GM18511 (cell line): ENCODE measurements at regions not wholly inside any gene's neighbourhood (a gene's known extent, or its start where the extent isn't known, plus 50 kb on each side); places are given as distances from the start of the nearest gene placed in this dataset.

Experiments
- ATAC-seq: cut with Tn5 transposase; IDR thresholded peaks from one replicate; pipeline ENCODE4 v1.9.1; 2021; ENCODE audit warnings: mild to moderate bottlenecking, moderate library complexity; ENCODE audit not compliant: unreplicated experiment

DNA sequence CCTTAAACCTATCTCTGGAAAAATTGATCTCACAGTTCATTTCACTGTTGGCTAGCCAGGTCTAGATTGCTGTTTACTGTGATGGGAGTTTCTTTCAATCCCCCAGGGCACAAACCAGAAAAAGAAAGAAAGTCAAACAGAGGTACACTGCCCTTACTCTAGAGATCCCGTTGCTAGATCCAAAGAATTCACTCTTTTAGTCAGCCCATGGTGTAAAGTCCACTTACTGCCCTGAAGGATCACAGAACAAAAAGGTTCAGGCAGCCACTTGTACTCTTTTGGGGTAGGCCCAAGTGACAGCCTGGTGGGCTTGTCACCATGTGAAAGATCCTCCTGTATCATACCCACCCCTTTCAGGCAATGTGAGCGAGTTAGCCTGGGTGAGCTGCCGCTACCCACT is 162.6 kb upstream of the CCDC179 start:
- ATAC-seq: no peak

DNA sequence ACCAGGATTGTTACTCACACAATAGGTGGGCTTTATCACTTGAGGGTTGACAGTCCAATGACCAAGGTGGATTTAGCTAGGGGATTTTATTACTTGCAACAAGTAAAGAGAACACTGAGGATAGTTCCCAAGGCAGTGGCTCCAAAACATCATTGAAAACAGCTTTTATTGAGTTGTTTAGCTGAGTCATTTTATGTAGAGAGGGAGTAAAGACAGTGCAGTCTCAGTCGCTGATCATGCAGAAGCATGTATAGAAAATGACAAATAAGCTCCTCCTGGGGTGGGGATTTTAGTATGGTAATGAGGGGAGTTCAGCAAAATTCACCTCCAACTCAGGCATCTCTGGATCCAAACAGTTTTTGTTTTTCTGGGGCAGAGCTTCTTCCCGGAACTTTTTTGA is 163.0 kb upstream of the CCDC179 start:
- peak; percentile 28 for ATAC-seq

DNA sequence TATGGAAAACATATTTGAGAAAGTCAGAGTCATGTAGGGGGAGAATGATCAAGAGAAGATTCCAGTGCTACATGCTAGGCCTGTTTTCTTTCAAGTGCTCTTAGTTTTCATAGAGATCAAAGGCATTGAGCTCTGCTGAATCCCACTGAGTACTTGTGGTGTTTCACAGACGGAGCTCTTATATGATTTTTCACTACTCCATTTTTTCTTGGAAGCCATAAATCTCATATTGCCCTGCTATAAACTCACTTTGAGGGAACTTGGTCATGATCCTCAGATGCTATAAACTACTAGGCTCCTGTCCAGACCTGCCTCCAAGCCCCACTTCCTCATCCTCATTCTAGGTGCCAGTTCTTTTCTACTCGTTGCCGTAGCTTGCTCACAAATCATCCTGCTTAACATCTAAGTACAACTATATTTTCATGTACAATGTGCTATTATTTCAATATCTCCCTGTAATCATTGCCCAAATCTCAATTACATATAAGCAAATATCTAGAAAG is 180.8 kb upstream of the CCDC179 start:
- no peak for ATAC-seq

DNA sequence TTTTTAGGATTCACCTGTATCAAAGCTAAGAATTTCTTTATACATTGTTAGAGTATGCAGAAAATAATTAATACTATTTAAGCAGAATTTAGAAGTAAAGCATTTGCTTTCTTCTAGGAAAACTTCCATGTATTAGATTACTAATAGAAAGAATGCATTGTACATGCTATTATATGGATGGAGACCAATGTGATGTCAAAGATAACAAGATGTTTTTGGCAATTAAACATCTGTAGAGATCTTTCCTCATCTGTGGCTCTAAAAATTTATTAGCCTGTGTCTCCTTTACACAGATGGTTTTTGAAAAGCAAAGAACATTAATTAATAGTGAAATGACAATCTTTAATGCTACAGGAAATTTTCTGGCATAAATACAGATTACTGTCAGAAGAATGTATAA is 198.4 kb upstream of the CCDC179 start:
- no peak for ATAC-seq

DNA sequence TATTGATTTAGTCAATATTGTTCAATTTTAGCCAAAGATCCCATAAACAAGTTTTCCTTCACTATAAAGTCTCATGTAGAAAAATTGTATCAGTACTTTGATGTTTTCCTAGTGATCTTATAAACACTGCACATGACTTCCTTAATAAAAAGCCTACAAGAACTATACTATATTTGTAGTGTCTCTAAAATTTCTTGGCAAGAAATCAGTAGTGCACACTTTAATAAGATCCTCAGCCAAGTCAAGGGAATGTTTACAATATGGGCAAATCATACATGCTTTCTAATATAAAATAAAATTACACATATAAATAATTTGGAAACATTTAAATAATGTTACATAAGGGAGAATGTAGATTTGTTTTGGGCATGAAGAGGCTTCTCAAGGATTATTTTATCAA is 203.0 kb upstream of the CCDC179 start:
- no peak for ATAC-seq

DNA sequence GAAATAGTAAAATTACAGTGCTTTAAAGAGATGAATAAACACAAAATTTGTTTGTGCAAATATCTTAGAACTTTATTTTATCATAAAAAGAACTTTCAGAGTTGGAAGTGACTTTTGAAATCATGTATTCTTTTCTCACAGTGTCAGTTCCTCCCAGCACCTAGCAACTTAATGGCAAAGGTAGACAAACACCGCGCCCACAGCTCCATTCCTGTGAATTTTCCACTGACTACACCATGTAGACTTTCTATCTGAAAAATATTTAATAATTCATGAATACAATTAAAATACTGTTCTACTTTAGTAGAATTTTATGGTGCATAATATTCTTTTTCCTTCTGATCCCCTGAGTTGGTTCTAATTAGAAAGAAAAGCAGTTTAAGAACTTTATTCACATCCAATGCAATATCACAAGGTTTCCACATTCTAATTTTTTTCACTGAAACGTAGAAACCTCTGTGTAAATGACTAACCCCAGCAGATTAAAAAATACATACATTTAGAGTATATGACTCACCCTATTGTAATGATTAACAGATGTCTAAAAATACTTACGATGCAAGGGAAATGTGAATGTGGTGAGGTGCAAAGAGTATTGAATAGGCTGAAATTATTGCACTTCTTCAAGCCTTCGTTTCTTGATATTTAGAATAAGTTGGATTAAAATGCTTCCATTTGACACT is 218.2 kb upstream of the CCDC179 start:
- peak; percentile 93 for ATAC-seq

DNA sequence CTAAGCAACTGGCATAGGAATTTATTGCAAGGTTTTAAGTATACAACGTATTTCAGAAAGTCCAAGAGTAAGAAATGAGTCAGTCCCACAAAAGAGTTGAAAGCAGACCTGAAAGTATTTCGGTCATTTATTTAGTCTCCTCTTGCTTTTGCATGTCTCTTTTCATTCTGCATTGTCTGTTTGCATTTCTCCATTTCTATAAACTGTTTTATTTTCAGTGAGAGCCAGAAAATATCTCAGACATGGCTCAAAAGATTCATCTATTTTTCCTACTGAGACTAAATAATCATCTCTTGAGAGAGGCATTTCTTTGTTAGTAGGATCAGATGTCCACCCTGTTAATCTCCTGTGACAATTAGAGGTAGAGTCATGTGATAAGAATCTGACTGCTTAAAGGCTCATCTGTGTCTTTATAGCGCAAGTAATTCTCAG is 219.1 kb upstream of the CCDC179 start:
- peak; percentile 78 for ATAC-seq

DNA sequence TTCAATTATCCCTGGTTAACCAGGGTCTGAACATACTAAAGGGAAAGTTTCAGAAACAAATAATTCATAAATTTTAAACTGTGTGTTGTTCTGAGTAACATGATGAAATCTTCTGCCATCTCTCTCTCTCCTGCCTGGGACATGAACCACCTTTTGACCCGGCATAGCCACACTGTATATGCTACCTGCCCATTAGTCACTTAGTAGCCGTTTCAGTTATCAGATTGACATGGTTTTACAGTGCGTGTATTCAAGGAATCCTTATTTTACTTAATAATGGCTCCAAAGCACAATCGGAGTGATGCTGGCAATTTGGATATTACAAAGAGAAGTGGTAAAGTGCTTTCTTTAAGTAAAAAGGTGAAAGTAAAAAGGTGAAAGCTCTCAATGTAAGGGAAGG is 227.1 kb upstream of the CCDC179 start:
- ATAC-seq: no peak

DNA sequence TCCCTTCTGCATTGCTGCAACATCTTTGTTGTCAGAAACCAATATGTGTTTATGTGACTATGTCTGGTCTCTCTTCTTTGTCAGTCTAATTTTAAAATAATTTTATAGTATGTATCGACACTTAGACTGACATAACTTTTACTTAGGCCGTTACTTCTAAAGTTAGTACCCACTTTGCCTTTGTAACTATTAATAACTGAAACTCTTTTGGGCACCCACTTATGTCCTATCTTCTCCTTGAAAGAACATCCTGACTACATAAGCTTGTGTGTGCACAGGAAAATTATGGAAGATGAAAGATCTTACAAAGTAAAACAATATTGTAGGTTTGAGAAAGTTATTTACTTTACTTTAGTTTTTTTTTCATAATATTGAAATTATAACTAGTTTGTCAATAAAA is 230.4 kb upstream of the CCDC179 start:
- no peak for ATAC-seq

DNA sequence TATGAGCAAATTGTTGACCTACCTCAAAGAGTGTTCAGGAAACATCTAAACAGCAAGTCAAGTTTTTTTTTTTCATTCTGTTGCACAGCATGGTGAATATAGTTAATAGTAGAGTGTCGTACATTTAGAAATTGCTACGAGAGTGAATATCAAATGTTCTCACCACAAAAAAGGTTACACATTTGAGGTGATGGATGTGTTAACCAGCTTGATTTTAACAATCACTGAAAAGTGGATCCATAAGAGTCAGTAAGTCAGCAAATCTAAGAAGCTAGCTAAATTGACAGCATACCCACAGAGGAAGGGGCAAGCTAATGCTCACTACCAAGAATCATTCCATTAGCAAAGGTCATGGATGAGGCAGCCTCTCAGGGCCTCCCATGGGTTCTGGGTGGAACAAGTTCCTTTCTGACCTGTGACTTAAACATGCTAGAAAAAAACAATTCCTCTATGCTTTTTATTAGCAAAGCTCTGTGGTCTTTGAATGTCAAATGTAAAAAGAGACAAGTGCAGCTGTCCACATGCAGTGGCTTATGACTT is 235.4 kb upstream of the CCDC179 start:
- ATAC-seq: no peak

DNA sequence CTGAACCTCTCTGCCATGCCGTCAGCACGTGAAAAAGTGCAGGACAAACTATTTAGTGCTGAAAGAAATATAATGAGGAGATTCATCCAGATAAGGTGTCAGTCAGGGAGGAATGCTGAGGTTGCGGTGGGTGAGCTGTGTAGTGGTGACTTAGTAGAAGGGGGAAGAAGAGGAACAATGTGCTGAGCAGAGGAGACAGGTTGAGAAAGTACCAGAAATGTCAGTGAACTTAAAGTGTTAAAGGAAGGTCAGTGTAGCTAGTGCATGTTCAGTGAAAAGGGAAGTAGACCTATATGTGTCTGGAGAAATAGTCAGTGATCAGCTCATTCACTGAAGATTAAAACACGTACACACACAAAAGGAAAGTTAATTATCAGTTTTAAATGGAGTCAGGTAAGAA is 237.6 kb upstream of the CCDC179 start:
- ATAC-seq: peak; percentile 88

DNA sequence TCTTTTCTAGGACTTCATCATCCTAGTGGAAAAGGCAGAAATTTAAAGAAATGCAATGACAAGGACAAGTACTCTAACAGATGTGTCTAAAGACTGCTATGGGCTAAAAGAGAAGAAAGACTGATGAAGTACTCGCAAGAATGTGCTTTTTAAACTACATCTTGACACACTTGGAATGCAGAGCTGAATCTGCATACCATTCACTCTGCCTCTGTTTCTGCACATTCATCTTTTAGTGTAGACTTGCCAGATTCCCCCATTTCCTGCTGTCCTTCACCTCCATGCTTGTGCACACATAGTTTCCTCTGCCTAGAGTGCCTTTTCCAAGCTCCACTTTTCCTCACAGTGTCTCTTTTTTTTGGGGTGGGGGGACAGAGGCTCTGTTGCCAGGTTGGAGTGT is 239.0 kb upstream of the CCDC179 start:
- no peak for ATAC-seq

DNA sequence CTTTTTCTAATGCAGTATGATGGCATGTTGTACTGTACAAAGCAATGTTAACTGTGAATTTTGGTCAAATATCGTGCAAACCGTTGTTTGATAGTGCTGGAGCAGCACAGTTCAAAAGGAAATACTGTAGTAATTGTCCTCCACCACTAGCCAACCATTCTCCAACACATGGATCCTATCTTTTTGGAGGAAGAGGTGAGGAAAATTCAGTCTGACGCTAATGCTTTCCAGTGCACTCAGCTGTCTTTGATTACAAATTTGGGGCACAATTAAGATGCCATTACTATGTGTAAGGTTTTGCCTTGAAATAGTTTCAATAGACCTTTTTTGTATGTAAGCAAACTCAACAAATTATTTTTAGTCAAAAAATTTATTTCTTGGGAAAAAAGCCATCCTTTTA is 240.5 kb upstream of the CCDC179 start:
- ATAC-seq: no peak

DNA sequence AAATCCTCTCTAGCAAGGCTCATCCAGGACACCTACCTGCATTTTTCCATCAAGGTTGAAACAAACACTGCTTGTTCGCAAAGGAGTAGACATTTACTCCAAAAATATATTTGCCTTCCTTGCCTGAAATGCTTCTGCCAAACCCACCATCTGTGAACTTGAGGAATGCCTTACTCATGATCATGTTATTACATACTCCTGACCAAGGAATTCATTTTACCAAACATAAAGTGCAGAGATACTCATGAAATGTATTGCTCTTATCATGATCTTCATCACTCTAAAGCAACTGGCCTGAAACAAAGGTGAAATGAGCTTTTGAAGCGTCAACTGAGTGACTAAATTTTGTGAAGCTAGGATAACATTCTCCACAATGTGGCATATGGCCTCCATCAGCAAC is 243.1 kb upstream of the CCDC179 start:
- ATAC-seq: no peak

DNA sequence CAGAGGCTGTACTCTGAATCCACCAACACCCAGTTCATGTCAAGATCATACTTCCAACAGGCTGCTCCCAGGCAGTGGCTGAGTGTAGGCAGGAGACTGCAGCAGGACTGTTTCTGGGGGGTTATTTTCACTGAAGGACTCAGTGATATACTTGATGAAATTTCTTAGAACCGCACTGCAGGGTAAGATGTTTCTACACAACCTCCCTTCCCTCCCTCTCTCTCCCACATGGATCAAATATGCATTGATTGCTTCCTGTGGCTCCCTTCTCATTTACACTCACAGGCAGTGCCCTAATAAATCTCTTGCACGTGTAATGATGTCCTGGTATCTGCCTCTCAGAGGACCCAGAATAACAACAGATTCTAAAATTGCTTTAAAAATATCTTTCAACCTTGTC is 251.3 kb upstream of the CCDC179 start:
- no peak for ATAC-seq

DNA sequence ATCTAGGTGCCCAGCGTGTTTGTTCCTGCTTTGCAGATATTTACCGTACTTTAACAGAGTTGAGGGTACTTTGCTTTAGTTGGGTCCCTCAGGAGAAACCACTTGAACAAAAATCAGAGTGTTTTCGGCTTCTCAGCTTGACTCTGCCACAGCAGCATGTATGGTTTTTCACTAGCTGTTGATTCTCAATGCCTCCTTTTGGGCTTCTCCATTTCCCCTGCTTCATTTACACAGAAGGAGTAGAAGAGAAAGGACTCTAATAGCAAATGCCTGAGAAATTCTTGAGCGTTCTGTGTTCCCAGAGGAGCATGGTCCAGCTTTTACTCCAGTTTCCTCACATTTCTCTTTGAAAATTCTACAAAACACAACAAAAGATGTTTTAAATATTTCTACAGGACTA is 252.1 kb upstream of the CCDC179 start:
- no peak for ATAC-seq

DNA sequence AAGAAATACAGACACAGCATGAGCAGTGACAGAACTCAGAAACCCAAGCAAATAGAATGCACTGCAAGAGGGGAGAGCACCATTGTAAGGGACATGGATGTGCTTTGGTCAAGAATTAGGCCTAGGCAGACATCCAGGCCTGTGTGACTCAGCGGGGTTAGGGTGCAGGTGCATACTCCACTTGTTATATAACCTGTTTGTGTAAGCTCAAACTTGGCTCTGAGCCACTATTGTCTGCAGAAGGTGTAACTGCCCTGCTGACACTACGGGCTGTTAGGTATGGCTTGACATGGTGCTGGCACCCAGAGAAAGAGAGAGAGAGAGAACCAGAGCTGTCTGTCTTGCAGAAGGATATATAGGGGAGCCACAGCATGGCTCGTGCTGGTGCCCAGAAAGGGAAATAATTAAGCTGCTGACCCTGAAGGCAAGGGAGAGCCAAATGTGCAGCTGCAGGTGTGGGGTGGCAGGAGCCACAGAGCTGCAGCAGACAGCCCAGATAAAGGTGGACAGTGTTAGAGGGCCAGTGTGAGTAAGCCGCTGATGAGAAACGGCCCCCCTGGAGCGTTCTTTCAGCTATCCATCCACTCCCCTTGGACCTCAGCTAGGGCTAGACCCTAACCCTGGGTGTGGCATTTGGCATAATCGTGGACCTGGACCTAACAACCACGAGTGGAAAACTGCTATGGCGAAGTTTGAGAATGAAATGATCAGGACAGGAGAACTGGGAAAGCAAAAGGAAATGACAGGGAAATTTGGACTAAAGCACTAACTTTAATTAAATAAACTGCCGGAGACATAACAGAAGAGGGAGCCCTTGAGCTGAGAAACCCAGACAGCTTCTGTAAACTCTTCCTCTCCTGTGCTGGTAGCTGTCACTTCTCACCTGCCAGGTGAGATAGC is 253.0 kb upstream of the CCDC179 start:
- peak; percentile 65 for ATAC-seq

DNA sequence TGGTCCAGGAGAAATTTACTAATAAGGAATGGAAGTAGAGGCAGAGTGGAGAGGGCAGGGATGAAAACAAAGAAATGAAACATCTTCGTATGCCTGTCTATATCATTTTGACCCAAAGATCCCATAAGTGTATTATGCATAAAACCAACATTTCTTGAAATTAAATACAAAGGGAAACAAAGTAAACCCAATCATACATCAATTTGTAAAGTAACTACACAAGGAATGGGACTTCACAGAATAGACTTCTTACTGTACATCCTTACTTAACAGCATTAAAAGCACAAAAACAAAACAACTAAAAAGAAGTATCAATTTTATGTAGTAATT is 253.6 kb upstream of the CCDC179 start:
- ATAC-seq: no peak

DNA sequence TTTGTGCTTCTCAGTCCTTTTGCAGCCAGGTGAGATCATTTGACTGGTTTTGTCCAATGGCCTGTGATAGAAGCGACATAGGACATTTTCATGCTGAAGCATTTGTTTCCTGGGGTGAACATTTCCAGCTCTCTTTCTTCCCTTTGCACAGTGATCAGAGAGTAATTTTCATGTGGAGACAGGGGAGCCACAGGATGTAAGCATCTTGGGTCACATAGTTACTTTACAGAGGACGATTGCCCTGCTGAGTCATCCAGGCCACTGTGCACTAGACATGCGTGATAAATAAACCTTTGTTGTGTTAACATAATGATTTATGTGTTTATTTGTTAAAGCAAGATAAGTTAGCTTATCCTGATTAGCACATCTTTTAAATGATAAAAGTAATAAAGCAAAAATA is 263.5 kb upstream of the CCDC179 start:
- ATAC-seq: no peak

DNA sequence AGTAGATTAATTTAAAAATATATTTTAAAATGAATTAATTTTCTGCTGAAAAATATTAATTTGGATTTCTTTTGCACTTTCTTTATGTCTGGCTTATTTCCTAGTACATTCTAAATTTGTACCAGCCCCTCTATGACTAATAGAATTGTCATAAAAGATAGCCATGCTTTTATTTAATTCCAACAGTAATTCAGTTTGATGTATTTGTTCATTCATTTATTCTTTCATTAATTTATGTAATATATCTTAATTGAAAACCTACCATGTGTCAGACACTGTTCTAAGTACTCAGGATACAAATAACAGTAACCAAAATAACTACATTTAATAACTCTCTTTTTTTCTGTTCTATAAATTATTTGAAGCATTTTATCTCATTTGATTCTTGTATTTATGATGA is 264.0 kb upstream of the CCDC179 start:
- no peak for ATAC-seq

DNA sequence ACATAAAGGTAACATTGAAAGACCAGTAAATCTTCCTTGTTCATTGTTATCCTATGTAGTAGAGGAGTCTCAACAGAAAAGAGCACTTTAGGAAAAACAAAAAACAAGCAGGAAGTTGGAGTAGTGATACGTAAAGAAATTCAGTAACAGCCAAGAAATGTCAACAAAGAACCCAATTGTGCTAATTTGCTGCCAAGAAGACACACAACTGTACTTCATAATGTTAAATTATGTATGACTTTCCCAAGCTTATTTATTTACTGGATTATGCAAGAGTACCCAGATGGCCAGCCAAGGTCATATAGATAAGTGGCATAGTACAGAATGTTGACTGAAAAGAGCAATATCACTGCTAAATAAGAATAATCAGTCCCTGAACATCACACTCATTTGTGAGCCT is 264.7 kb upstream of the CCDC179 start:
- ATAC-seq: no peak

DNA sequence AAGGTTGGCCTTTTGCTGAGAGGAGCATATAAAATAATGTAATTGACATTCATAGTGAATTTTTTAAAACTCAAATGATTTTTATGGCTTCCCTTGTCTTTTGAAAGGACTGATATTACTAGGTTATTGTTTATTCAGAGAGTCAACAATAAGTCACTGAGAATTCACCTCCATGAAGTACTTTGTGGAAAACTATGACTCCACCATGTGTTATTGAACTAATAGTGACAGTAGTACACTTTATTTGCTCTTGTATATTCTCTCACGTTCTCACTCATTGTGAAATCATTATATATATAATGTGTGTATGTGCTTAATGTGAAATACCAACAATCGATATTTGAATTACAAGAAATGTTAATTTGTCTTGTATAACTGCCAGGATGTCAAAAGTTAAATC is 267.4 kb upstream of the CCDC179 start:
- ATAC-seq: no peak
